Neural progenitor cell (in vitro differentiated cells): ENCODE measurements at regions not wholly inside any gene's neighbourhood (a gene's known extent, or its start where the extent isn't known, plus 50 kb on each side); places are given as distances from the start of the nearest gene placed in this dataset.

ENCODE experiments used
- DNase-seq: peaks from one replicate; pipeline ENCODE4 v3.0.0-alpha.2; 2016; ENCODE audit warnings: low spot score
- H2AFZ ChIP-seq: fragments of 200-600 bp; sonication (generic); replicated peaks from 2 replicates; pipeline ENCODE4 v1.6.1; 2016; ENCODE audit warnings: antibody characterized with exemption
- H3F3A ChIP-seq: fragments of 200-600 bp; sonication (generic); 2 replicates; pipeline ENCODE4 v1.6.1; 2016; ENCODE audit warnings: antibody characterized with exemption, low read depth
- H3K27ac ChIP-seq: fragments of 200-600 bp; sonication (generic); 2 replicates; pipeline ENCODE4 v1.5.1; 2016; ENCODE audit warnings: mild to moderate bottlenecking
- H3K27me3 ChIP-seq: fragments of 200-600 bp; sonication (generic); 2 replicates; pipeline ENCODE4 v1.6.1; 2016; ENCODE audit warnings: mild to moderate bottlenecking, moderate library complexity
- H3K36me3 ChIP-seq: fragments of 200-600 bp; sonication (generic); 2 replicates; pipeline ENCODE4 v1.5.1; 2016
- H3K4me1 ChIP-seq: fragments of 200-600 bp; sonication (generic); 2 replicates; pipeline ENCODE4 v1.6.1; 2016; ENCODE audit warnings: mixed run types
- H3K4me2 ChIP-seq: fragments of 200-600 bp; sonication (generic); 2 replicates; pipeline ENCODE4 v1.6.1; 2016
- H3K4me3 ChIP-seq: fragments of 200-600 bp; sonication (generic); 2 replicates; pipeline ENCODE4 v1.5.1; 2016
- H3K79me2 ChIP-seq: fragments of 200-600 bp; sonication (generic); 2 replicates; pipeline ENCODE4 v1.6.1; 2016; ENCODE audit warnings: low read depth
- H3K9ac ChIP-seq: fragments of 200-600 bp; sonication (generic); 2 replicates; pipeline ENCODE4 v1.6.1; 2016
- H3K9me3 ChIP-seq: fragments of 200-600 bp; sonication (generic); 2 replicates; pipeline ENCODE4 v1.5.1; 2016; ENCODE audit warnings: low read depth
- H4K20me1 ChIP-seq: fragments of 200-600 bp; sonication (generic); 2 replicates; pipeline ENCODE4 v1.6.1; 2016; ENCODE audit warnings: low read depth
- H3K27ac Mint-ChIP-seq: 3 replicates; pipeline ENCODE4 v1.8.0; 2021; ENCODE audit warnings: mixed read lengths
- H3K27me3 Mint-ChIP-seq: 2 replicates; pipeline ENCODE4 v1.8.0; 2022; ENCODE audit warnings: low read depth, mild to moderate bottlenecking, inconsistent platforms, moderate library complexity, mixed read lengths; ENCODE audit not compliant: insufficient read depth
- H3K36me3 Mint-ChIP-seq: 3 replicates; pipeline ENCODE4 v1.8.0; 2021; ENCODE audit warnings: mixed read lengths
- H3K4me1 Mint-ChIP-seq: 3 replicates; pipeline ENCODE4 v1.8.0; 2021; ENCODE audit warnings: mixed read lengths
- H3K4me3 Mint-ChIP-seq: 3 replicates; pipeline ENCODE4 v1.8.0; 2021; ENCODE audit warnings: mild to moderate bottlenecking, moderate library complexity, mixed read lengths
- H3K9me3 Mint-ChIP-seq: 3 replicates; pipeline ENCODE4 v1.8.0; 2020; ENCODE audit warnings: mixed read lengths
- CTCF ChIP-seq: fragments of 200-600 bp; sonication (generic); IDR thresholded peaks from 2 replicates; pipeline ENCODE4 v1.5.1; 2017; ENCODE audit warnings: antibody characterized with exemption, mild to moderate bottlenecking
- EZH2 ChIP-seq: fragments of 200-600 bp; sonication (generic); IDR thresholded peaks from 2 replicates; pipeline ENCODE4 v1.6.1; 2017; ENCODE audit warnings: antibody characterized with exemption, mild to moderate bottlenecking, moderate library complexity
- EZH2phosphoT487 ChIP-seq: fragments of 200-600 bp; sonication (generic); IDR thresholded peaks from 2 replicates; pipeline ENCODE4 v1.6.1; 2017; ENCODE audit warnings: antibody characterized with exemption

- Mint-ChIP-seq H3K4me1 (no peaks in the 10 kb centered on the region), H3K36me3 (no peaks in the 10 kb centered on the region), H3K27me3 (no peaks in the 10 kb centered on the region), H3K27ac (no peak overlapping the region), H3K9me3 (no peaks in the 10 kb centered on the region), H3K4me3 (no peak overlapping the region)
- no peak overlapping the region for H3K4me2 ChIP-seq
- no peaks in the 10 kb centered on the region for H3K4me1 ChIP-seq
- no peak overlapping the region for H3K4me3 ChIP-seq
- H3K27ac ChIP-seq: no peak overlapping the region
- no peaks in the 10 kb centered on the region for H3K9me3 ChIP-seq
- no peaks in the 10 kb centered on the region for H3K27me3 ChIP-seq
- H3K9ac ChIP-seq: no peak overlapping the region
- no peak for TF ChIP-seq CTCF
- no peak for TF ChIP-seq EZH2
- no peak for TF ChIP-seq EZH2phosphoT487
- DNase-seq: no peak
- no peaks in the 10 kb centered on the region for H3K79me2 ChIP-seq
- H3K36me3 ChIP-seq: no peaks in the 10 kb centered on the region
- H4K20me1 ChIP-seq: no peaks in the 10 kb centered on the region
- H3F3A ChIP-seq: no peaks in the 10 kb centered on the region
- no peak overlapping the region for H2AFZ ChIP-seq
These were observed 903.0 kb upstream of the SLIT2 start for GRCh38 chr4:19348746-19349145.

GRCh38 chr4:19346636-19347035 is 905.1 kb upstream of the SLIT2 start:
- Histone ChIP-seq H3K4me3 (no peak overlapping the region), H3K9ac (no peak overlapping the region), H2AFZ (no peak overlapping the region), H3K36me3 (no peaks in the 10 kb centered on the region), H4K20me1 (no peaks in the 10 kb centered on the region), H3K27ac (no peak overlapping the region), H3K4me1 (no peaks in the 10 kb centered on the region), H3K79me2 (no peaks in the 10 kb centered on the region), H3K9me3 (no peaks in the 10 kb centered on the region), H3K4me2 (no peak overlapping the region), H3K27me3 (no peaks in the 10 kb centered on the region), H3F3A (no peaks in the 10 kb centered on the region)
- Mint-ChIP-seq H3K27ac (no peak overlapping the region), H3K27me3 (no peaks in the 10 kb centered on the region), H3K4me1 (no peaks in the 10 kb centered on the region), H3K36me3 (no peaks in the 10 kb centered on the region), H3K4me3 (no peak overlapping the region), H3K9me3 (peaks cover 2% of the 10 kb centered on the region)
- no peak for DNase-seq
- TF ChIP-seq EZH2 (no peak), CTCF (no peak), EZH2phosphoT487 (no peak)

- Histone ChIP-seq H3K9ac (no peak overlapping the region), H4K20me1 (no peaks in the 10 kb centered on the region), H3K27me3 (no peaks in the 10 kb centered on the region), H3K79me2 (no peaks in the 10 kb centered on the region), H3K27ac (no peak overlapping the region), H3K4me2 (no peak overlapping the region), H2AFZ (no peak overlapping the region), H3K36me3 (no peaks in the 10 kb centered on the region), H3K4me1 (no peaks in the 10 kb centered on the region), H3K9me3 (no peaks in the 10 kb centered on the region), H3F3A (no peaks in the 10 kb centered on the region), H3K4me3 (no peak overlapping the region)
- Mint-ChIP-seq H3K27ac (no peak overlapping the region), H3K4me1 (no peaks in the 10 kb centered on the region), H3K36me3 (no peaks in the 10 kb centered on the region), H3K4me3 (no peak overlapping the region), H3K9me3 (no peaks in the 10 kb centered on the region), H3K27me3 (no peaks in the 10 kb centered on the region)
- DNase-seq: no peak
- TF ChIP-seq CTCF (no peak), EZH2phosphoT487 (no peak), EZH2 (no peak)
These were observed 922.1 kb upstream of the SLIT2 start for GRCh38 chr4:19329631-19330030.

GRCh38 chr4:19329077-19329476 is 922.6 kb upstream of the SLIT2 start:
- no peaks in the 10 kb centered on the region for H3F3A ChIP-seq
- no peaks in the 10 kb centered on the region for H3K79me2 ChIP-seq
- no peaks in the 10 kb centered on the region for H4K20me1 ChIP-seq
- no peaks in the 10 kb centered on the region for H3K27me3 ChIP-seq
- no peaks in the 10 kb centered on the region for H3K36me3 Mint-ChIP-seq
- H3K9me3 ChIP-seq: no peaks in the 10 kb centered on the region
- H3K36me3 ChIP-seq: no peaks in the 10 kb centered on the region
- H3K4me1 Mint-ChIP-seq: no peaks in the 10 kb centered on the region
- no peak overlapping the region for H3K9ac ChIP-seq
- no peaks in the 10 kb centered on the region for H3K9me3 Mint-ChIP-seq
- no peak overlapping the region for H3K4me3 ChIP-seq
- H3K27ac ChIP-seq: no peak overlapping the region
- no peak overlapping the region for H3K4me2 ChIP-seq
- no peak overlapping the region for H2AFZ ChIP-seq
- no peaks in the 10 kb centered on the region for H3K4me1 ChIP-seq
- no peak for DNase-seq
- no peak overlapping the region for H3K27ac Mint-ChIP-seq
- H3K4me3 Mint-ChIP-seq: no peak overlapping the region
- TF ChIP-seq EZH2phosphoT487: no peak
- TF ChIP-seq EZH2: no peak
- no peak for TF ChIP-seq CTCF
- no peaks in the 10 kb centered on the region for H3K27me3 Mint-ChIP-seq
